ENCODE measurements at regions not wholly inside any gene's neighbourhood (a gene's known extent, or its start where the extent isn't known, plus 50 kb on each side); places are given as distances from the start of the nearest gene placed in this dataset.
A peak's percentile ranks its signal among the peaks of the same experiment; 100 is the strongest.
"Not testable (repeated sequence)": the region's sequence is repeated elsewhere in the genome, so short reads cannot be mapped to it uniquely, and the experiment has no call there.

- DNase-seq (ENCODE audit: low spot score), result no peak
Observed at GRCh38 chr13:22967669-22968068, 213.1 kb upstream of the SGCG start.

GRCh38 chr13:22979952-22980351, 200.8 kb upstream of the SGCG start:
- no peak for DNase-seq (ENCODE audit: low spot score)

- DNase-seq (ENCODE audit: low spot score), result no peak
Observed at GRCh38 chr13:22980936-22981335, 199.8 kb upstream of the SGCG start.

GRCh38 chr13:22993148-22993547, 187.6 kb upstream of the SGCG start:
- no peak for DNase-seq (ENCODE audit: low spot score)

- DNase-seq (ENCODE audit: low spot score), result no peak
Observed at GRCh38 chr13:23003446-23003845, 177.3 kb upstream of the SGCG start.

GRCh38 chr13:23007426-23007825, 173.4 kb upstream of the SGCG start:
- no peak for DNase-seq (ENCODE audit: low spot score)

GRCh38 chr13:23018143-23018542, 162.6 kb upstream of the SGCG start:
- DNase-seq (ENCODE audit: low spot score), result no peak

- peak; percentile 49 for DNase-seq (ENCODE audit: low spot score)
Observed at GRCh38 chr13:23020246-23020843, 160.4 kb upstream of the SGCG start.

- no peak for DNase-seq (ENCODE audit: low spot score)
Observed at GRCh38 chr13:23021906-23022305, 158.9 kb upstream of the SGCG start.

- no peak for DNase-seq (ENCODE audit: low spot score)
Observed at GRCh38 chr13:23022704-23023103, 158.1 kb upstream of the SGCG start.

GRCh38 chr13:23025864-23026608, 154.7 kb upstream of the SGCG start:
- DNase-seq (ENCODE audit: low spot score), result no peak

GRCh38 chr13:23039266-23039935, 141.4 kb upstream of the SGCG start:
- no peak for DNase-seq (ENCODE audit: low spot score)

- no peak for DNase-seq (ENCODE audit: low spot score)
Observed at GRCh38 chr13:23042181-23042580, 138.6 kb upstream of the SGCG start.

- no peak for DNase-seq (ENCODE audit: low spot score)
Observed at GRCh38 chr13:23044906-23045305, 135.9 kb upstream of the SGCG start.

GRCh38 chr13:23050126-23050525, 130.7 kb upstream of the SGCG start:
- DNase-seq (ENCODE audit: low spot score), result no peak

- not testable (repeated sequence) for DNase-seq (ENCODE audit: low spot score)
Observed at GRCh38 chr13:23053711-23054110, 127.1 kb upstream of the SGCG start.

GRCh38 chr13:23059173-23059572, 121.6 kb upstream of the SGCG start:
- no peak for DNase-seq (ENCODE audit: low spot score)

GRCh38 chr13:23060959-23061358, 119.8 kb upstream of the SGCG start:
- no peak for DNase-seq (ENCODE audit: low spot score)

- no peak for DNase-seq (ENCODE audit: low spot score)
Observed at GRCh38 chr13:23067129-23067528, 113.7 kb upstream of the SGCG start.

GRCh38 chr13:23069566-23069965, 111.2 kb upstream of the SGCG start:
- no peak for DNase-seq (ENCODE audit: low spot score)

- DNase-seq (ENCODE audit: low spot score), result no peak
Observed at GRCh38 chr13:23074075-23074828, 106.5 kb upstream of the SGCG start.

GRCh38 chr13:23081220-23081619, 99.6 kb upstream of the SGCG start:
- no peak for DNase-seq (ENCODE audit: low spot score)

GRCh38 chr13:23081901-23082300, 98.9 kb upstream of the SGCG start:
- no peak for DNase-seq (ENCODE audit: low spot score)

All from ecto neural progenitor cell (in vitro differentiated cells).